HepG2 (cell line): ENCODE measurements at regions not wholly inside any gene's neighbourhood (a gene's known extent, or its start where the extent isn't known, plus 50 kb on each side); places are given as distances from the start of the nearest gene placed in this dataset.

Experiments
- ARNT2 ChIP-seq: sonication (generic); formaldehyde crosslinking; IDR thresholded peaks from 2 replicates; pipeline ENCODE4 v1.8.0; 2022; ENCODE audit warnings: mild to moderate bottlenecking, low read depth, missing genetic modification reagents, moderate library complexity
- CCAR2 ChIP-seq: fragments of 200-400 bp; formaldehyde crosslinking; optimal IDR thresholded peaks from 2 replicates; pipeline ENCODE3; 2018; ENCODE audit warnings: low read depth, mild to moderate bottlenecking, low read length, moderate library complexity
- HMG20B ChIP-seq: conservative IDR thresholded peaks from 2 replicates; pipeline ENCODE4 v1.6.1; 2016; ENCODE audit warnings: missing genetic modification reagents, missing compliant biosample characterization
- KLF11 ChIP-seq: IDR thresholded peaks from 2 replicates; pipeline ENCODE4 v1.6.1; 2016; ENCODE audit warnings: missing compliant biosample characterization
- MED1 ChIP-seq: sonication (generic); formaldehyde crosslinking; IDR thresholded peaks from 2 replicates; pipeline ENCODE4 v1.4.0; 2020; ENCODE audit warnings: missing genetic modification reagents
- MEIS1 ChIP-seq: sonication (generic); formaldehyde crosslinking; IDR thresholded peaks from 2 replicates; pipeline ENCODE4 v1.9.0; 2021; ENCODE audit warnings: mild to moderate bottlenecking, missing genetic modification reagents, moderate library complexity, borderline replicate concordance
- NCOR1 ChIP-seq: fragments of 200-600 bp; sonication (generic); IDR thresholded peaks from 2 replicates; pipeline ENCODE4 v1.7.0; 2017; ENCODE audit warnings: antibody characterized with exemption, low read length, borderline replicate concordance
- NFE2L2 ChIP-seq: fragments of 150-350 bp; IDR thresholded peaks from 2 replicates; pipeline ENCODE4 v1.6.1; 2014; ENCODE audit warnings: low read length
- NR2F2 ChIP-seq: IDR thresholded peaks from 2 replicates; pipeline ENCODE4 v1.6.1; 2012; ENCODE audit warnings: low read depth, inconsistent platforms, borderline replicate concordance
- REL ChIP-seq: sonication (generic); formaldehyde crosslinking; conservative IDR thresholded peaks from 2 replicates; pipeline ENCODE4 v1.8.0; 2022; ENCODE audit warnings: mild to moderate bottlenecking, missing genetic modification reagents, moderate library complexity
- RFX1 ChIP-seq: fragments of 450-650 bp; IDR thresholded peaks from 2 replicates; pipeline ENCODE4 v1.6.1; 2017
- RXRB ChIP-seq: IDR thresholded peaks from 2 replicates; pipeline ENCODE4 v1.6.1; 2016; ENCODE audit warnings: borderline replicate concordance, missing genetic modification reagents, missing compliant biosample characterization
- SAP130 ChIP-seq: IDR thresholded peaks from 2 replicates; pipeline ENCODE4 v1.6.1; 2016; ENCODE audit warnings: low read depth
- TCF12 ChIP-seq, 2 experiments: fragments of 450-650 bp in 1 of 2; sonication (generic) in 1 of 2; formaldehyde crosslinking in 1 of 2; IDR thresholded peaks; 2 replicates each; pipeline versions ENCODE4 v1.6.1 to v1.8.0; 2017 to 2022; ENCODE audit warnings: antibody characterized with exemption in 1 of 2, mild to moderate bottlenecking in 1 of 2, missing genetic modification reagents in 1 of 2, moderate library complexity in 1 of 2
- TGIF2 ChIP-seq: IDR thresholded peaks from 2 replicates; pipeline ENCODE4 v1.6.1; 2016; ENCODE audit warnings: control low read depth, missing compliant biosample characterization
- THAP11 ChIP-seq: IDR thresholded peaks from 2 replicates; pipeline ENCODE4 v1.6.1; 2016; ENCODE audit warnings: missing biosample characterization, missing genetic modification reagents
- ZBTB1 ChIP-seq: sonication (generic); formaldehyde crosslinking; IDR thresholded peaks from 2 replicates; pipeline ENCODE4 v1.4.0; 2020; ENCODE audit warnings: missing genetic modification reagents, borderline replicate concordance
- ZKSCAN8 ChIP-seq: IDR thresholded peaks from 2 replicates; pipeline ENCODE4 v1.6.1; 2016; ENCODE audit warnings: borderline replicate concordance, missing genetic modification reagents, missing compliant biosample characterization
- ZMYM4 ChIP-seq: sonication (generic); formaldehyde crosslinking; IDR thresholded peaks from 2 replicates; pipeline ENCODE4 v1.8.1; 2023; ENCODE audit warnings: mild to moderate bottlenecking, missing genetic modification reagents
- ZNF224 ChIP-seq: sonication (generic); formaldehyde crosslinking; IDR thresholded peaks from 2 replicates; pipeline ENCODE4 v1.5.0; 2020; ENCODE audit warnings: mild to moderate bottlenecking, missing genetic modification reagents
- ZNF598 ChIP-seq: sonication (generic); formaldehyde crosslinking; IDR thresholded peaks from 2 replicates; pipeline ENCODE4 v1.5.1; 2020; ENCODE audit warnings: mild to moderate bottlenecking, missing genetic modification reagents, borderline replicate concordance
- ZNF614 ChIP-seq: IDR thresholded peaks from 2 replicates; pipeline ENCODE4 v1.6.1; 2018; ENCODE audit warnings: missing biosample characterization, missing genetic modification reagents, inconsistent platforms, borderline replicate concordance
- TF ChIP-seq, protein P1 (sequence below): sonication (generic); formaldehyde crosslinking; IDR thresholded peaks from 2 replicates; pipeline ENCODE4 v1.5.1; 2020; ENCODE audit warnings: mild to moderate bottlenecking, missing genetic modification reagents, borderline replicate concordance
- TF ChIP-seq, protein P2 (sequence below): sonication (generic); formaldehyde crosslinking; IDR thresholded peaks from 2 replicates; pipeline ENCODE4 v1.8.0; 2022; ENCODE audit warnings: missing genetic modification reagents, low read depth, mild to moderate bottlenecking, borderline replicate concordance

DNA sequence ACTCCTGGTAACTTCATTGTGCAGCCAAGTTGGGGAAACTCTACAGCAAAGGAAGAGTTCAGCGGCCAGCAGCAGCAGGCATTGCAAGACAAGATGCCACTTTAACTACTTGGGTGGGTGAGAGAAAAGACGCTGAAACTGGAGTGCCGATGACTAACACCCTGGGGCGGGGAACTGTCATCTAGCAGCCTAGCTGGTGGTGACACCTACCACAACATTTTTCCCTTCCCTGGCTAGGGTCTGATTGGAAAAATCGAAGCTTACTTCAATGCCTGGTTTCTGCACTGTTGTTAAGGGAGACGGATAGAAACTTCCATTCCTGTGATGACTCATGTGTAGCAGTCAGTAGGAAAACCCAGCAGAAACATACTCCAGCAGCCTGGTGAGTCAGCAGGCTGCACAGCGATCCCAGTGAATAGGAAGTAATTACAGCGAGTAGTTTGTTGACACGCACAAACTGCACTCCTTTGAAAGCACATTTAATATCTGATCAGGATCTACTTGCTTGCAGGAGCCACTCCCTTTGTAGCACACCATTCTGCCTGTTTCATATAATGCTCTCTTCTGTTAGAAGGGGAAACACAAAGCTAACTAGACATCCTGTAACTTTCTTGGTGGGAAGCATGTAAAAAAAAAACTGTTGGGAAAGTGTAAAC, 62.1 kb upstream of the MAPRE2 start (continued):
- TF ChIP-seq TGIF2 (CRISPR knock-in tag) (peak; percentile 79; the same call in 1 of the 2 replicates), ZNF614 (CRISPR knock-in tag) (peak; percentile 77), NFE2L2 (peak; percentile 72), ZKSCAN8 (CRISPR knock-in tag) (peak; percentile 74; the same call in 1 of the 2 replicates), MEIS1 (CRISPR knock-in tag) (peak; percentile 85; the same call in 1 of the 2 replicates), SAP130 (CRISPR knock-in tag) (peak; percentile 98), NCOR1 (peak; percentile 23; the same call in 1 of the 2 replicates), THAP11 (peak; percentile 49; the same call in 1 of the 2 replicates), NR2F2 (0 out of 2 replicates have a peak, but pooled peaks have one; percentile 22), TCF12 (IDR thresholded peaks at IDR 0.05) (no peak), TCF12 (CRISPR knock-in tag; IDR thresholded peaks at IDR 0.05) (no peak), ZMYM4 (CRISPR knock-in tag) (peak; percentile 57; the same call in 1 of the 2 replicates), HMG20B (CRISPR knock-in tag) (0 out of 2 replicates have a peak, but pooled peaks have one; percentile 38), RFX1 (peak; percentile 81), RXRB (CRISPR knock-in tag) (peak; percentile 78; the same call in 1 of the 2 replicates), KLF11 (CRISPR knock-in tag) (peak; percentile 79; the same call in 1 of the 2 replicates), ZNF598 (CRISPR knock-in tag) (0 out of 2 replicates have a peak, but pooled peaks have one; percentile 21), ZBTB1 (CRISPR knock-in tag) (no peak), ARNT2 (CRISPR knock-in tag) (peak; percentile 30; the same call in 1 of the 2 replicates), MED1 (CRISPR knock-in tag) (peak; percentile 85), REL (CRISPR knock-in tag) (no peak), ZNF224 (CRISPR knock-in tag) (no peak), CCAR2 (peak; percentile 47)
- TF ChIP-seq, protein P1, sequence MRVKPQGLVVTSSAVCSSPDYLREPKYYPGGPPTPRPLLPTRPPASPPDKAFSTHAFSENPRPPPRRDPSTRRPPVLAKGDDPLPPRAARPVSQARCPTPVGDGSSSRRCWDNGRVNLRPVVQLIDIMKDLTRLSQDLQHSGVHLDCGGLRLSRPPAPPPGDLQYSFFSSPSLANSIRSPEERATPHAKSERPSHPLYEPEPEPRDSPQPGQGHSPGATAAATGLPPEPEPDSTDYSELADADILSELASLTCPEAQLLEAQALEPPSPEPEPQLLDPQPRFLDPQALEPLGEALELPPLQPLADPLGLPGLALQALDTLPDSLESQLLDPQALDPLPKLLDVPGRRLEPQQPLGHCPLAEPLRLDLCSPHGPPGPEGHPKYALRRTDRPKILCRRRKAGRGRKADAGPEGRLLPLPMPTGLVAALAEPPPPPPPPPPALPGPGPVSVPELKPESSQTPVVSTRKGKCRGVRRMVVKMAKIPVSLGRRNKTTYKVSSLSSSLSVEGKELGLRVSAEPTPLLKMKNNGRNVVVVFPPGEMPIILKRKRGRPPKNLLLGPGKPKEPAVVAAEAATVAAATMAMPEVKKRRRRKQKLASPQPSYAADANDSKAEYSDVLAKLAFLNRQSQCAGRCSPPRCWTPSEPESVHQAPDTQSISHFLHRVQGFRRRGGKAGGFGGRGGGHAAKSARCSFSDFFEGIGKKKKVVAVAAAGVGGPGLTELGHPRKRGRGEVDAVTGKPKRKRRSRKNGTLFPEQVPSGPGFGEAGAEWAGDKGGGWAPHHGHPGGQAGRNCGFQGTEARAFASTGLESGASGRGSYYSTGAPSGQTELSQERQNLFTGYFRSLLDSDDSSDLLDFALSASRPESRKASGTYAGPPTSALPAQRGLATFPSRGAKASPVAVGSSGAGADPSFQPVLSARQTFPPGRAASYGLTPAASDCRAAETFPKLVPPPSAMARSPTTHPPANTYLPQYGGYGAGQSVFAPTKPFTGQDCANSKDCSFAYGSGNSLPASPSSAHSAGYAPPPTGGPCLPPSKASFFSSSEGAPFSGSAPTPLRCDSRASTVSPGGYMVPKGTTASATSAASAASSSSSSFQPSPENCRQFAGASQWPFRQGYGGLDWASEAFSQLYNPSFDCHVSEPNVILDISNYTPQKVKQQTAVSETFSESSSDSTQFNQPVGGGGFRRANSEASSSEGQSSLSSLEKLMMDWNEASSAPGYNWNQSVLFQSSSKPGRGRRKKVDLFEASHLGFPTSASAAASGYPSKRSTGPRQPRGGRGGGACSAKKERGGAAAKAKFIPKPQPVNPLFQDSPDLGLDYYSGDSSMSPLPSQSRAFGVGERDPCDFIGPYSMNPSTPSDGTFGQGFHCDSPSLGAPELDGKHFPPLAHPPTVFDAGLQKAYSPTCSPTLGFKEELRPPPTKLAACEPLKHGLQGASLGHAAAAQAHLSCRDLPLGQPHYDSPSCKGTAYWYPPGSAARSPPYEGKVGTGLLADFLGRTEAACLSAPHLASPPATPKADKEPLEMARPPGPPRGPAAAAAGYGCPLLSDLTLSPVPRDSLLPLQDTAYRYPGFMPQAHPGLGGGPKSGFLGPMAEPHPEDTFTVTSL: peak; percentile 79; the same call in 1 of the 2 replicates
- TF ChIP-seq, protein P2, sequence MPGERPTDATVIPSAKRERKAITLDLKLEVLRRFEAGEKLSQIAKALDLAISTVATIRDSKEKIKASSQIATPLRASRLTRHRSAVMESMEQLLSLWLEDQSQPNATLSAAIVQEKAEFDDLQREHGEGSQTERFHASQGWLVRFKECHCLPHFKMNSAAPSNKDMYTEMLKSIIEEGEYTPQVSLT (CRISPR knock-in tag): no peak
